ENCODE measurements at regions not wholly inside any gene's neighbourhood (a gene's known extent, or its start where the extent isn't known, plus 50 kb on each side); places are given as distances from the start of the nearest gene placed in this dataset.

GRCh38 chr15:47945872-47946650 is 174.7 kb upstream of the SLC24A5 start:
- no peak for DNase-seq (ENCODE audit: low spot score)

- DNase-seq (ENCODE audit: low spot score): no peak
Observed at GRCh38 chr15:47949815-47950214, 171.0 kb upstream of the SLC24A5 start.

GRCh38 chr15:47950447-47950846 is 170.3 kb upstream of the SLC24A5 start:
- no peak for DNase-seq (ENCODE audit: low spot score)

- DNase-seq (ENCODE audit: low spot score): no peak
Observed at GRCh38 chr15:47951781-47952180, 169.0 kb upstream of the SLC24A5 start.

- DNase-seq (ENCODE audit: low spot score): no peak
Observed at GRCh38 chr15:47954196-47954595, 166.6 kb upstream of the SLC24A5 start.

GRCh38 chr15:47955021-47955420 is 165.8 kb upstream of the SLC24A5 start:
- no peak for DNase-seq (ENCODE audit: low spot score)

GRCh38 chr15:47959617-47960413 is 161.0 kb upstream of the SLC24A5 start:
- peak; percentile 27 for DNase-seq (ENCODE audit: low spot score)

GRCh38 chr15:47961401-47962090 is 159.2 kb upstream of the SLC24A5 start:
- no peak for DNase-seq (ENCODE audit: low spot score)

GRCh38 chr15:47963265-47963664 is 157.5 kb upstream of the SLC24A5 start:
- DNase-seq (ENCODE audit: low spot score): no peak

- DNase-seq (ENCODE audit: low spot score): no peak
Observed at GRCh38 chr15:47964229-47964628, 156.6 kb upstream of the SLC24A5 start.

- DNase-seq (ENCODE audit: low spot score): no peak
Observed at GRCh38 chr15:47965297-47965696, 155.5 kb upstream of the SLC24A5 start.

GRCh38 chr15:47968593-47968992 is 152.2 kb upstream of the SLC24A5 start:
- DNase-seq (ENCODE audit: low spot score): no peak

- no peak for DNase-seq (ENCODE audit: low spot score)
Observed at GRCh38 chr15:47971637-47972036, 149.2 kb upstream of the SLC24A5 start.

- no peak for DNase-seq (ENCODE audit: low spot score)
Observed at GRCh38 chr15:47972738-47973137, 148.1 kb upstream of the SLC24A5 start.

- no peak for DNase-seq (ENCODE audit: low spot score)
Observed at GRCh38 chr15:47974724-47975123, 146.1 kb upstream of the SLC24A5 start.

- no peak for DNase-seq (ENCODE audit: low spot score)
Observed at GRCh38 chr15:47975427-47975826, 145.4 kb upstream of the SLC24A5 start.

GRCh38 chr15:47983533-47983932 is 137.3 kb upstream of the SLC24A5 start:
- no peak for DNase-seq (ENCODE audit: low spot score)

GRCh38 chr15:47985568-47985967 is 135.2 kb upstream of the SLC24A5 start:
- no peak for DNase-seq (ENCODE audit: low spot score)

GRCh38 chr15:47987461-47987860 is 133.3 kb upstream of the SLC24A5 start:
- DNase-seq (ENCODE audit: low spot score): no peak

GRCh38 chr15:47987908-47988532 is 132.8 kb upstream of the SLC24A5 start:
- peak; percentile 76 for DNase-seq (ENCODE audit: low spot score)

- no peak for DNase-seq (ENCODE audit: low spot score)
Observed at GRCh38 chr15:47988564-47988963, 132.2 kb upstream of the SLC24A5 start.

- DNase-seq (ENCODE audit: low spot score): no peak
Observed at GRCh38 chr15:47990821-47991220, 130.0 kb upstream of the SLC24A5 start.

Measured in umbilical cord (tissue), 1 donor.